ENCODE measurements at regions not wholly inside any gene's neighbourhood (a gene's known extent, or its start where the extent isn't known, plus 50 kb on each side); places are given as distances from the start of the nearest gene placed in this dataset.

DNA sequence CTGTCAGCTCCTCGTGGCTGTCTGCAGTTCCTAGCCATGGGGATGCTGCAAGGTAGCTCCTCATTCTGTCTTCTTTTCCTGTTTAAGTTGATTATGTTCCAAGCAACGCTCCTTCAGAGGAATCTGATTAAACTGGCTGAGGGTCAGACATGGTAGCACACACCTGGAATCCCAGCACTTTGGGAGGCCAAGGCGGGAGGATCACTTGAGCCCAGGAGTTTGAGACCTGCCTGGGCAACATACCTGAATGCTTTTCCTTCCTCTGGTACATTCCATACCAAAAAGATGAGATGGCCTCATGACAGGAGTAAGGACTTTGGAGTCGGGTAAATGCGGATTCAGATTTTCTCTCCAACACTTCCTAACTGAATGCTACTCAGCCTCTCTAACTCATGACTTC, 246.8 kb upstream of the JARID2 start:
- POLR2A ChIA-PET (ENCODE audit: unreplicated experiment): no interaction called here
- TF ChIP-seq EZH2 (IDR thresholded peaks at IDR 0.05; ENCODE audit: low read depth): no peak
- TF ChIP-seq, protein P1, sequence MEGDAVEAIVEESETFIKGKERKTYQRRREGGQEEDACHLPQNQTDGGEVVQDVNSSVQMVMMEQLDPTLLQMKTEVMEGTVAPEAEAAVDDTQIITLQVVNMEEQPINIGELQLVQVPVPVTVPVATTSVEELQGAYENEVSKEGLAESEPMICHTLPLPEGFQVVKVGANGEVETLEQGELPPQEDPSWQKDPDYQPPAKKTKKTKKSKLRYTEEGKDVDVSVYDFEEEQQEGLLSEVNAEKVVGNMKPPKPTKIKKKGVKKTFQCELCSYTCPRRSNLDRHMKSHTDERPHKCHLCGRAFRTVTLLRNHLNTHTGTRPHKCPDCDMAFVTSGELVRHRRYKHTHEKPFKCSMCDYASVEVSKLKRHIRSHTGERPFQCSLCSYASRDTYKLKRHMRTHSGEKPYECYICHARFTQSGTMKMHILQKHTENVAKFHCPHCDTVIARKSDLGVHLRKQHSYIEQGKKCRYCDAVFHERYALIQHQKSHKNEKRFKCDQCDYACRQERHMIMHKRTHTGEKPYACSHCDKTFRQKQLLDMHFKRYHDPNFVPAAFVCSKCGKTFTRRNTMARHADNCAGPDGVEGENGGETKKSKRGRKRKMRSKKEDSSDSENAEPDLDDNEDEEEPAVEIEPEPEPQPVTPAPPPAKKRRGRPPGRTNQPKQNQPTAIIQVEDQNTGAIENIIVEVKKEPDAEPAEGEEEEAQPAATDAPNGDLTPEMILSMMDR (conservative IDR thresholded peaks at IDR 0.05): no peak
- no peaks in the 10 kb centered on the region for H3K9me3 ChIP-seq (ENCODE audit: insufficient read depth, low read depth)
- H3K4me1 ChIP-seq (replicated peaks; ENCODE audit: insufficient read depth): no peaks in the 10 kb centered on the region
- no peak overlapping the region for H2AFZ ChIP-seq
- no peak overlapping the region for H3K4me2 ChIP-seq
- H3K36me3 ChIP-seq (ENCODE audit: low read depth): no peaks in the 10 kb centered on the region
- H3K27me3 ChIP-seq (ENCODE audit: insufficient read depth, low read depth): no peaks in the 10 kb centered on the region
- H3K9me2 ChIP-seq (ENCODE audit: insufficient read depth): no peaks in the 10 kb centered on the region
- no peak overlapping the region for H3K27ac ChIP-seq
- H3F3A ChIP-seq (ENCODE audit: insufficient read depth, low read depth): no peaks in the 10 kb centered on the region
- no peaks in the 10 kb centered on the region for H4K20me1 ChIP-seq (ENCODE audit: insufficient read depth)
- intact Hi-C loops (cut with micrococcal nuclease; ENCODE audit: unreplicated experiment): no loop called here
- no TSS peak for BruUV-seq (replicated peaks)
- H3K79me2 ChIP-seq (ENCODE audit: low read depth): no peaks in the 10 kb centered on the region
- no peak for DNase-seq
- CTCF ChIA-PET: no interaction called here
- no peak overlapping the region for H3K4me3 ChIP-seq

DNA sequence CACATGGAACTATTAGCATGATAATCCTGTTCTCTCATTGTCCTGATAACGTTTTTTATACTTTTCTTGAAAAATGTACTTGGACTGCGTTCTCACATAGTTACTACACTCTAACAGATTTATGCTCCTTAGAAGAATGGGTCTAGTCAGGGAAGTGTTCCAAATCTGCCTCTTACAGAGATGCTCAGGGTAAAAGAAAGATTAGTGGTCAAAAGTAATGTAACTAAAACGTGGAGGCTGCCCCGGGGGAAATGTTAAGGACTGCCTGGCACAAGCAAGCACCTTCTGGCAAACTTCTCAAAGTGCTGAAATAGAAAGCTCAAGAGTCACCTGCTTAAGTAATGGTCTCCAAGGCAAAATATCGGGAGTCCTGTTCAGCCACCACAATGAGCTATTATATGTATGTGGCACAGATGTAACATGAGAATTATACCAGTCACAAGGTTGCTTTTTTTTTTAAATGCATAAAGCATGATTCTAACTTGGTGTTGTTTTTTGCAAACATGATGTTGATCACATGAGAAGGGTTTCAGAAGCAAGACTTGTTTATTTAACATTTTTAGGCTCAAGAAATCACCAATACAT, 244.5 kb upstream of the JARID2 start:
- H3K36me3 ChIP-seq (ENCODE audit: low read depth): no peaks in the 10 kb centered on the region
- no peaks in the 10 kb centered on the region for H3K27me3 ChIP-seq (ENCODE audit: insufficient read depth, low read depth)
- no peak overlapping the region for H2AFZ ChIP-seq
- CTCF ChIA-PET: no interaction called here
- no peaks in the 10 kb centered on the region for H3K4me1 ChIP-seq (replicated peaks; ENCODE audit: insufficient read depth)
- BruUV-seq (replicated peaks): no TSS peak
- POLR2A ChIA-PET (ENCODE audit: unreplicated experiment): interaction anchor here (0.6 kb wide), 1 partner anchor 267 kb away, joined by 5 read pairs; no protein-coding TSS in a partner anchor
- no peak overlapping the region for H3K4me3 ChIP-seq
- TF ChIP-seq EZH2 (IDR thresholded peaks at IDR 0.05; ENCODE audit: low read depth): no peak
- TF ChIP-seq, protein P1 (conservative IDR thresholded peaks at IDR 0.05): no peak
- H3K79me2 ChIP-seq (ENCODE audit: low read depth): no peaks in the 10 kb centered on the region
- H3F3A ChIP-seq (ENCODE audit: insufficient read depth, low read depth): no peaks in the 10 kb centered on the region
- no peak overlapping the region for H3K4me2 ChIP-seq
- no peaks in the 10 kb centered on the region for H3K9me2 ChIP-seq (ENCODE audit: insufficient read depth)
- H3K9me3 ChIP-seq (ENCODE audit: insufficient read depth, low read depth): no peaks in the 10 kb centered on the region
- H3K27ac ChIP-seq: no peak overlapping the region
- DNase-seq: no peak
- intact Hi-C loops (cut with micrococcal nuclease; ENCODE audit: unreplicated experiment): no loop called here
- H4K20me1 ChIP-seq (ENCODE audit: insufficient read depth): no peaks in the 10 kb centered on the region

DNA sequence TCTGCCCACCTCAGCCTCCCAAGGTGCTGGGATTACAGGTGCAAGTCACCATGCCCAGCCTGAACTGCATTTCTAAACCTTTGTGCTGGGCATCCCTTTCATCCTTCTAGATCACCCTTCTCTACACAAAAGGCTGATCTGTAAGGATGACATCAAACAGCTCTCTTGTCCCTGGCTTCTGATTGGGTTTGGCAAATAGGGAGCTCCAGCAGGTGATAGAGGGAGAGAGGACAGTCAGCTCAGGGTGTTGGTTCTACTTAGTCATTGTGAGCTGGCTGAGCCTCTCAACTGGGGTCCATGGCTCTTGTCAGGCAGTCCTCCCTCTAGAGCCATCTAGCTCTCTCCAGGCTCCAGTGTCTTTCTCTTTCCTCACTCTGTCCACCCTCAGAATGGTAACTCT, 237.6 kb upstream of the JARID2 start:
- CTCF ChIA-PET: no interaction called here
- BruUV-seq (replicated peaks): no TSS peak
- POLR2A ChIA-PET (ENCODE audit: unreplicated experiment): no interaction called here

More for the DNA sequence above, 237.6 kb upstream of the JARID2 start:
- no peak overlapping the region for H2AFZ ChIP-seq
- TF ChIP-seq EZH2 (IDR thresholded peaks at IDR 0.05; ENCODE audit: low read depth): no peak
- TF ChIP-seq, protein P1 (conservative IDR thresholded peaks at IDR 0.05): no peak
- H4K20me1 ChIP-seq (ENCODE audit: insufficient read depth): no peaks in the 10 kb centered on the region
- H3K27me3 ChIP-seq (ENCODE audit: insufficient read depth, low read depth): no peaks in the 10 kb centered on the region
- no peak overlapping the region for H3K4me3 ChIP-seq
- no peaks in the 10 kb centered on the region for H3K79me2 ChIP-seq (ENCODE audit: low read depth)
- intact Hi-C loops (cut with micrococcal nuclease; ENCODE audit: unreplicated experiment): no loop called here
- no peaks in the 10 kb centered on the region for H3K36me3 ChIP-seq (ENCODE audit: low read depth)
- no peaks in the 10 kb centered on the region for H3F3A ChIP-seq (ENCODE audit: insufficient read depth, low read depth)
- H3K4me2 ChIP-seq: no peak overlapping the region
- no peaks in the 10 kb centered on the region for H3K4me1 ChIP-seq (replicated peaks; ENCODE audit: insufficient read depth)
- no peak overlapping the region for H3K27ac ChIP-seq
- H3K9me3 ChIP-seq (ENCODE audit: insufficient read depth, low read depth): no peaks in the 10 kb centered on the region
- no peak for DNase-seq
- H3K9me2 ChIP-seq (ENCODE audit: insufficient read depth): no peaks in the 10 kb centered on the region
